GM10266 (cell line): ENCODE measurements at regions not wholly inside any gene's neighbourhood (a gene's known extent, or its start where the extent isn't known, plus 50 kb on each side); places are given as distances from the start of the nearest gene placed in this dataset.

Experiments used
- DNase-seq: peaks from one replicate; pipeline ENCODE4 v3.0.0; 2012; ENCODE audit errors: extremely low spot score
- CTCF ChIP-seq: IDR thresholded peaks from 2 replicates; pipeline ENCODE4 v1.5.1; 2012; ENCODE audit warnings: mild to moderate bottlenecking, low read depth; ENCODE audit not compliant: control insufficient read depth, insufficient read depth; ENCODE audit errors: missing control alignments

- DNase-seq: no peak
- no peak for TF ChIP-seq CTCF
These were observed 194.7 kb downstream of the SQOR start for GRCh38 chr15:45829336-45830153.

- no peak for DNase-seq
- TF ChIP-seq CTCF: no peak
These were observed 197.0 kb downstream of the SQOR start for GRCh38 chr15:45831787-45832186.

- TF ChIP-seq CTCF: no peak
These were observed 199.8 kb downstream of the SQOR start for GRCh38 chr15:45834622-45835021.

GRCh38 chr15:45842151-45842550, 207.3 kb downstream of the SQOR start:
- DNase-seq: no peak
- no peak for TF ChIP-seq CTCF

More at GRCh38 chr15:45834622-45835021, 199.8 kb downstream of the SQOR start:
- no peak for DNase-seq

GRCh38 chr15:45847645-45848044, 212.8 kb downstream of the SQOR start:
- TF ChIP-seq CTCF: no peak
- DNase-seq: no peak

- TF ChIP-seq CTCF: no peak
- no peak for DNase-seq
These were observed 214.3 kb downstream of the SQOR start for GRCh38 chr15:45849136-45849535.

- TF ChIP-seq CTCF: no peak
- DNase-seq: no peak
These were observed 219.8 kb downstream of the SQOR start for GRCh38 chr15:45854455-45855202.
